Urinary bladder (tissue), 3 donors: ENCODE measurements at regions not wholly inside any gene's neighbourhood (a gene's known extent, or its start where the extent isn't known, plus 50 kb on each side); places are given as distances from the start of the nearest gene placed in this dataset.
"Not testable (repeated sequence)": the region's sequence is repeated elsewhere in the genome, so short reads cannot be mapped to it uniquely, and the experiment has no call there.

Source experiments
- DNase-seq: peaks from one replicate; pipeline ENCODE4 v3.0.0-alpha.2; 2015; ENCODE audit errors: extremely low spot score
- H3K27ac ChIP-seq: one replicate; pipeline ENCODE4 v1.5.1; 2013; ENCODE audit warnings: low read depth, mild to moderate bottlenecking, moderate library complexity
- H3K36me3 ChIP-seq: one replicate; pipeline ENCODE4 v1.6.1; 2013; ENCODE audit warnings: mild to moderate bottlenecking, moderate library complexity; ENCODE audit not compliant: insufficient read depth
- H3K4me1 ChIP-seq: one replicate; pipeline ENCODE4 v1.6.1; 2013; ENCODE audit warnings: mild to moderate bottlenecking, moderate library complexity; ENCODE audit not compliant: insufficient read depth
- H3K4me3 ChIP-seq: one replicate; pipeline ENCODE4 v1.5.1; 2013; ENCODE audit warnings: low read depth, low read length
- WGBS: extraction: QIAGEN DNeasy Blood & Tissue Kit; methylation state at CpG from one replicate; pipeline ENCODE4 v1.1.7; 2013; 5-methylcytosine and 5-hydroxymethylcytosine counted together
- donor health status: healthy with polysubstance abuse.
- donor health status: healthy.

- WGBS = 74% methylated on average over 1 of the region's 1 CpG
- Histone ChIP-seq H3K27ac (no peak overlapping the region), H3K4me1 (no peaks in the 10 kb centered on the region), H3K36me3 (no peaks in the 10 kb centered on the region), H3K4me3 (no peak overlapping the region)
- DNase-seq = no peak
These were observed 103.9 kb upstream of the KLHL13 start for GRCh38 chrX:118220509-118220908.

GRCh38 chrX:118221270-118221669, 104.7 kb upstream of the KLHL13 start:
- no peak for DNase-seq
- H3K4me3 ChIP-seq = no peak overlapping the region
- H3K36me3 ChIP-seq = no peaks in the 10 kb centered on the region
- H3K27ac ChIP-seq = no peak overlapping the region
- WGBS = 42% methylated on average over 4 of the region's 4 CpGs
- H3K4me1 ChIP-seq = no peaks in the 10 kb centered on the region

GRCh38 chrX:118221733-118222132, 105.1 kb upstream of the KLHL13 start:
- no peak for DNase-seq
- Histone ChIP-seq H3K27ac (no peak overlapping the region), H3K36me3 (no peaks in the 10 kb centered on the region), H3K4me1 (no peaks in the 10 kb centered on the region), H3K4me3 (no peak overlapping the region)
- 18% methylated on average over 3 of the region's 3 CpGs for WGBS

GRCh38 chrX:118222421-118222820, 105.8 kb upstream of the KLHL13 start:
- H3K4me1 ChIP-seq = no peaks in the 10 kb centered on the region
- no peak overlapping the region for H3K27ac ChIP-seq
- no peak for DNase-seq
- H3K4me3 ChIP-seq = no peak overlapping the region
- no peaks in the 10 kb centered on the region for H3K36me3 ChIP-seq

- no peak overlapping the region for H3K4me3 ChIP-seq
These were observed 109.3 kb upstream of the KLHL13 start for GRCh38 chrX:118225711-118226428.

GRCh38 chrX:118228041-118228440, 111.4 kb upstream of the KLHL13 start:
- WGBS = 46% methylated on average over 4 of the region's 4 CpGs
- Histone ChIP-seq H3K4me1 (no peaks in the 10 kb centered on the region), H3K36me3 (no peaks in the 10 kb centered on the region), H3K4me3 (no peak overlapping the region), H3K27ac (no peak overlapping the region)
- DNase-seq = no peak

More at GRCh38 chrX:118225711-118226428, 109.3 kb upstream of the KLHL13 start:
- no peaks in the 10 kb centered on the region for H3K36me3 ChIP-seq
- DNase-seq = no peak
- WGBS = 45% methylated on average over 3 of the region's 3 CpGs
- H3K4me1 ChIP-seq = no peaks in the 10 kb centered on the region
- no peak overlapping the region for H3K27ac ChIP-seq

- Histone ChIP-seq H3K36me3 (no peaks in the 10 kb centered on the region), H3K4me3 (no peak overlapping the region), H3K4me1 (no peaks in the 10 kb centered on the region), H3K27ac (no peak overlapping the region)
- 91% methylated on average over 1 of the region's 1 CpG for WGBS
- no peak for DNase-seq
These were observed 111.8 kb upstream of the KLHL13 start for GRCh38 chrX:118228456-118228855.

GRCh38 chrX:118231464-118231863, 114.4 kb upstream of the WDR44 start:
- H3K4me3 ChIP-seq = no peak overlapping the region
- no peak overlapping the region for H3K27ac ChIP-seq
- no peaks in the 10 kb centered on the region for H3K4me1 ChIP-seq
- no peak for DNase-seq
- H3K36me3 ChIP-seq = no peaks in the 10 kb centered on the region

- DNase-seq = no peak
- Histone ChIP-seq H3K36me3 (no peaks in the 10 kb centered on the region), H3K27ac (peak overlapping the region; percentile 23), H3K4me1 (peaks cover 2% of the 10 kb centered on the region), H3K4me3 (no peak overlapping the region)
- 38% methylated on average over 2 of the region's 2 CpGs for WGBS
These were observed 106.6 kb upstream of the WDR44 start for GRCh38 chrX:118239178-118239870.

- H3K27ac ChIP-seq = no peak overlapping the region
- WGBS = 22% methylated on average over 6 of the region's 6 CpGs
These were observed 105.8 kb upstream of the WDR44 start for GRCh38 chrX:118239913-118240698.

GRCh38 chrX:118246961-118247360, 98.9 kb upstream of the WDR44 start:
- not testable (repeated sequence) for H3K27ac ChIP-seq, H3K4me1 ChIP-seq, H3K4me3 ChIP-seq, H3K36me3 ChIP-seq, DNase-seq
- 67% methylated on average over 1 of the region's 2 CpGs for WGBS

More at GRCh38 chrX:118239913-118240698, 105.8 kb upstream of the WDR44 start:
- Histone ChIP-seq H3K4me1 (peaks cover 2% of the 10 kb centered on the region), H3K36me3 (no peaks in the 10 kb centered on the region), H3K4me3 (no peak overlapping the region)
- DNase-seq = no peak

GRCh38 chrX:118249146-118249545, 96.8 kb upstream of the WDR44 start:
- H3K4me1 ChIP-seq = no peaks in the 10 kb centered on the region
- no peak overlapping the region for H3K4me3 ChIP-seq
- no peak overlapping the region for H3K27ac ChIP-seq
- DNase-seq = no peak
- no peaks in the 10 kb centered on the region for H3K36me3 ChIP-seq

GRCh38 chrX:118250445-118250844, 95.5 kb upstream of the WDR44 start:
- no peak overlapping the region for H3K4me3 ChIP-seq
- no peaks in the 10 kb centered on the region for H3K36me3 ChIP-seq
- DNase-seq = no peak
- 73% methylated on average over 1 of the region's 1 CpG for WGBS
- no peaks in the 10 kb centered on the region for H3K4me1 ChIP-seq
- H3K27ac ChIP-seq = no peak overlapping the region

- no peak for DNase-seq
- Histone ChIP-seq H3K27ac (no peak overlapping the region), H3K4me3 (no peak overlapping the region), H3K36me3 (no peaks in the 10 kb centered on the region), H3K4me1 (no peaks in the 10 kb centered on the region)
- 34% methylated on average over 3 of the region's 3 CpGs for WGBS
These were observed 94.6 kb upstream of the WDR44 start for GRCh38 chrX:118251271-118251670.
